H7 (cell line): ENCODE measurements at regions not wholly inside any gene's neighbourhood (a gene's known extent, or its start where the extent isn't known, plus 50 kb on each side); places are given as distances from the start of the nearest gene placed in this dataset.

Experiments used
- DNase-seq: peaks from one replicate; pipeline ENCODE4 v3.0.0; 2012
- H3K27me3 ChIP-seq: 2 replicates; pipeline ENCODE4 v1.6.0; 2011; ENCODE audit warnings: mild to moderate bottlenecking, low read length; ENCODE audit not compliant: control insufficient read depth, insufficient read depth
- H3K36me3 ChIP-seq: replicated peaks from 2 replicates; pipeline ENCODE4 v1.5.1; 2011; ENCODE audit warnings: low read length; ENCODE audit not compliant: control insufficient read depth, insufficient read depth
- H3K4me3 ChIP-seq: 2 replicates; pipeline ENCODE4 v1.5.1; 2011; ENCODE audit warnings: low read depth, mild to moderate bottlenecking, control low read depth, low read length, moderate library complexity; ENCODE audit not compliant: insufficient read depth

GRCh38 chr5:5710471-5710870, 288.0 kb downstream of the ICE1 start:
- Histone ChIP-seq H3K27me3 (no peaks in the 10 kb centered on the region), H3K4me3 (no peak overlapping the region), H3K36me3 (no peaks in the 10 kb centered on the region)
- no peak for DNase-seq

GRCh38 chr5:5708367-5708919, 286.0 kb downstream of the ICE1 start:
- DNase-seq = no peak
- Histone ChIP-seq H3K27me3 (no peaks in the 10 kb centered on the region), H3K4me3 (no peak overlapping the region), H3K36me3 (no peaks in the 10 kb centered on the region)

- H3K36me3 ChIP-seq = no peaks in the 10 kb centered on the region
- DNase-seq = no peak
- no peak overlapping the region for H3K4me3 ChIP-seq
- H3K27me3 ChIP-seq = no peaks in the 10 kb centered on the region
Observed at GRCh38 chr5:5705010-5705409, 282.5 kb downstream of the ICE1 start.

- no peak overlapping the region for H3K4me3 ChIP-seq
- H3K27me3 ChIP-seq = no peaks in the 10 kb centered on the region
- H3K36me3 ChIP-seq = no peaks in the 10 kb centered on the region
- no peak for DNase-seq
Observed at GRCh38 chr5:5704352-5704751, 281.9 kb downstream of the ICE1 start.

- H3K27me3 ChIP-seq = no peaks in the 10 kb centered on the region
- DNase-seq = no peak
- no peak overlapping the region for H3K4me3 ChIP-seq
- no peaks in the 10 kb centered on the region for H3K36me3 ChIP-seq
Observed at GRCh38 chr5:5702934-5703333, 280.5 kb downstream of the ICE1 start.

GRCh38 chr5:5700549-5700948, 278.1 kb downstream of the ICE1 start:
- no peaks in the 10 kb centered on the region for H3K27me3 ChIP-seq
- no peak for DNase-seq
- H3K4me3 ChIP-seq = no peak overlapping the region
- no peaks in the 10 kb centered on the region for H3K36me3 ChIP-seq

GRCh38 chr5:5699062-5699461, 276.6 kb downstream of the ICE1 start:
- DNase-seq = peak; percentile 27
- Histone ChIP-seq H3K36me3 (no peaks in the 10 kb centered on the region), H3K4me3 (no peak overlapping the region), H3K27me3 (no peaks in the 10 kb centered on the region)

- Histone ChIP-seq H3K4me3 (no peak overlapping the region), H3K36me3 (no peaks in the 10 kb centered on the region), H3K27me3 (no peaks in the 10 kb centered on the region)
- DNase-seq = peak; percentile 28
Observed at GRCh38 chr5:5695266-5695665, 272.8 kb downstream of the ICE1 start.

GRCh38 chr5:5688925-5689310, 266.4 kb downstream of the ICE1 start:
- Histone ChIP-seq H3K4me3 (no peak overlapping the region), H3K27me3 (no peaks in the 10 kb centered on the region), H3K36me3 (no peaks in the 10 kb centered on the region)
- no peak for DNase-seq

GRCh38 chr5:5688194-5688924, 265.9 kb downstream of the ICE1 start:
- H3K27me3 ChIP-seq = no peaks in the 10 kb centered on the region
- no peak for DNase-seq
- H3K4me3 ChIP-seq = no peak overlapping the region
- H3K36me3 ChIP-seq = no peaks in the 10 kb centered on the region; the same call in 1 of the 2 replicates

GRCh38 chr5:5687113-5687512, 264.6 kb downstream of the ICE1 start:
- no peaks in the 10 kb centered on the region for H3K27me3 ChIP-seq

GRCh38 chr5:5686356-5686755, 263.9 kb downstream of the ICE1 start:
- Histone ChIP-seq H3K36me3 (no peaks in the 10 kb centered on the region; the same call in 1 of the 2 replicates), H3K4me3 (no peak overlapping the region), H3K27me3 (no peaks in the 10 kb centered on the region)
- DNase-seq = no peak

More at GRCh38 chr5:5687113-5687512, 264.6 kb downstream of the ICE1 start:
- no peaks in the 10 kb centered on the region; the same call in 1 of the 2 replicates for H3K36me3 ChIP-seq
- no peak overlapping the region for H3K4me3 ChIP-seq
- DNase-seq = no peak

- H3K36me3 ChIP-seq = no peaks in the 10 kb centered on the region; the same call in 1 of the 2 replicates
- no peaks in the 10 kb centered on the region for H3K27me3 ChIP-seq
- no peak for DNase-seq
- H3K4me3 ChIP-seq = no peak overlapping the region
Observed at GRCh38 chr5:5685737-5686136, 263.3 kb downstream of the ICE1 start.

- Histone ChIP-seq H3K27me3 (no peaks in the 10 kb centered on the region), H3K36me3 (no peaks in the 10 kb centered on the region; the same call in 1 of the 2 replicates), H3K4me3 (no peak overlapping the region)
- no peak for DNase-seq
Observed at GRCh38 chr5:5683174-5683573, 260.7 kb downstream of the ICE1 start.

GRCh38 chr5:5678909-5679308, 256.4 kb downstream of the ICE1 start:
- DNase-seq = no peak
- Histone ChIP-seq H3K36me3 (no peaks in the 10 kb centered on the region; the same call in 1 of the 2 replicates), H3K27me3 (no peaks in the 10 kb centered on the region), H3K4me3 (no peak overlapping the region)
